Endothelial cell of umbilical vein (primary cell): ENCODE measurements at regions not wholly inside any gene's neighbourhood (a gene's known extent, or its start where the extent isn't known, plus 50 kb on each side); places are given as distances from the start of the nearest gene placed in this dataset.

Experiments
- BruUV-seq: library from RNA; stranded (reverse); fragments of 400-500 nt; replicated peaks from 2 replicates; lab custom pipeline; 2021; lab: Mats Ljungman, UMichigan
- CTCF ChIA-PET: fragments of 300-600, 350-600 bp; sonication (Branson Sonifier 250); formaldehyde crosslinking; loops from one replicate; lab custom pipeline; 2021; ENCODE audit warnings: antibody characterized with exemption, inconsistent platforms; lab: Charles Lee
- POLR2A ChIA-PET: fragments of 300-600, 350-600 bp; sonication (Branson Sonifier 250); formaldehyde crosslinking; loops from one replicate; lab custom pipeline; 2021; ENCODE audit warnings: antibody characterized with exemption, inconsistent platforms; lab: Charles Lee
- DNase-seq: peaks from one replicate; pipeline ENCODE4 v3.0.0-alpha.2; 2011; ENCODE audit warnings: low read depth, low spot score
- FAIRE-seq: peaks from 2 replicates; lab custom pipeline; 2011; peaks lifted over from hg19 to GRCh38; lab: Jason Lieb, UNC
- H2AFZ ChIP-seq: 2 replicates; pipeline ENCODE4 v1.6.0; 2012; ENCODE audit warnings: low read depth, low read length, control low read depth, inconsistent platforms
- H3K27ac ChIP-seq: 2 replicates; pipeline ENCODE4 v1.5.1; 2011; ENCODE audit warnings: low read depth, mild to moderate bottlenecking, control low read depth, low read length, moderate library complexity; ENCODE audit not compliant: insufficient read depth
- H3K27me3 ChIP-seq, 2 experiments: 2 replicates each; pipeline versions ENCODE4 v1.6.0 to v1.6.1; 2011; ENCODE audit warnings: low read length in 2 of 2, mixed read lengths in 1 of 2; ENCODE audit not compliant: control insufficient read depth in 2 of 2, insufficient read depth in 2 of 2
- H3K36me3 ChIP-seq, 2 experiments: 2 replicates in 1 of 2; 3 replicates in 1 of 2; pipeline ENCODE4 v1.5.1; 2011; ENCODE audit warnings: low read length in 2 of 2, mild to moderate bottlenecking in 1 of 2, moderate library complexity in 1 of 2; ENCODE audit not compliant: control insufficient read depth in 2 of 2, insufficient read depth in 2 of 2; ENCODE audit errors: extremely low read depth in 1 of 2
- H3K4me1 ChIP-seq: 3 replicates; pipeline ENCODE4 v1.5.1; 2011; ENCODE audit warnings: mild to moderate bottlenecking, low read length; ENCODE audit not compliant: control insufficient read depth, insufficient read depth; ENCODE audit errors: extremely low read depth
- H3K4me2 ChIP-seq: 2 replicates; pipeline ENCODE4 v1.6.1; 2011; ENCODE audit warnings: low read length, control low read depth, mixed read lengths; ENCODE audit not compliant: insufficient read depth
- H3K4me3 ChIP-seq, 3 experiments: fragments of 200-600 bp in 1 of 3; sonication (generic), shearing (Covaris generic) in 1 of 3; replicated peaks in 1 of 3; 2 replicates each; pipeline ENCODE4 v1.5.1; 2011 to 2016; ENCODE audit warnings: control low read depth in 3 of 3, low read length in 3 of 3, mild to moderate bottlenecking in 2 of 3, inconsistent platforms in 1 of 3, low read depth in 1 of 3, moderate library complexity in 1 of 3; ENCODE audit not compliant: insufficient read depth in 1 of 3
- H3K79me2 ChIP-seq: 2 replicates; pipeline ENCODE4 v1.6.0; 2012; ENCODE audit warnings: low read length, inconsistent platforms; ENCODE audit not compliant: control insufficient read depth, insufficient read depth
- H3K9ac ChIP-seq: replicated peaks from 2 replicates; pipeline ENCODE3; 2011; ENCODE audit warnings: low read length, control low read depth; ENCODE audit not compliant: insufficient read depth; ENCODE audit errors: extremely low read depth
- H3K9me1 ChIP-seq: replicated peaks from 3 replicates; pipeline ENCODE4 v1.6.0; 2011; ENCODE audit warnings: mild to moderate bottlenecking, low read length; ENCODE audit not compliant: control insufficient read depth, insufficient read depth; ENCODE audit errors: extremely low read depth
- H3K9me3 ChIP-seq: replicated peaks from 2 replicates; pipeline ENCODE4 v1.5.1; 2012; ENCODE audit warnings: low read length, inconsistent platforms; ENCODE audit not compliant: control insufficient read depth, insufficient read depth
- H4K20me1 ChIP-seq: replicated peaks from 2 replicates; pipeline ENCODE3; 2011; ENCODE audit warnings: mild to moderate bottlenecking, low read length; ENCODE audit not compliant: control insufficient read depth, insufficient read depth; ENCODE audit errors: extremely low read depth
- CTCF ChIP-seq, 2 donors: IDR thresholded peaks; 1 replicate in 1 of 2; 2 replicates in 1 of 2; pipeline ENCODE4 v1.5.1; 2011; ENCODE audit warnings: low read length in 2 of 2, mild to moderate bottlenecking in 2 of 2, moderate library complexity in 2 of 2, control low read depth in 1 of 2, inconsistent platforms in 1 of 2, low read depth in 1 of 2; ENCODE audit not compliant: insufficient read depth in 1 of 2; ENCODE audit errors: extremely low read depth in 1 of 2
- EZH2 ChIP-seq: IDR thresholded peaks from 2 replicates; pipeline ENCODE4 v1.6.1; 2012; ENCODE audit warnings: borderline replicate concordance, low read depth, mild to moderate bottlenecking, moderate library complexity, low read length, inconsistent platforms; ENCODE audit not compliant: severe bottlenecking
- FOS ChIP-seq: IDR thresholded peaks from 2 replicates; pipeline ENCODE4 v1.6.1; 2011; ENCODE audit warnings: mild to moderate bottlenecking, low read length, moderate library complexity, borderline replicate concordance; ENCODE audit not compliant: insufficient read depth
- GATA2 ChIP-seq: IDR thresholded peaks from 2 replicates; pipeline ENCODE4 v1.7.0; 2011; ENCODE audit warnings: low read depth, mild to moderate bottlenecking, moderate library complexity, mixed read lengths, low read length; ENCODE audit not compliant: insufficient read length, insufficient read depth
- MAX ChIP-seq: IDR thresholded peaks from 2 replicates; pipeline ENCODE4 v1.6.1; 2011; ENCODE audit not compliant: insufficient read depth, insufficient read length
- MYC ChIP-seq: IDR thresholded peaks from one replicate; pipeline ENCODE4 v1.6.1; 2011; ENCODE audit warnings: mild to moderate bottlenecking, low read depth, low read length
- POLR2A ChIP-seq: IDR thresholded peaks from 2 replicates; pipeline ENCODE4 v1.6.1; 2012; ENCODE audit warnings: low read depth, mild to moderate bottlenecking, control low read depth, low read length
- dilution Hi-C: fragments of 300-500 bp; cut with MboI; formaldehyde crosslinking; loops from one replicate; pipeline ENCODE4 v1.15.0; 2019; ENCODE audit warnings: low sequenced_read_pairs; ENCODE audit not compliant: extremely low pct_ligation_motif_present
- intact Hi-C: fragments of 100-400 bp; cut with micrococcal nuclease; formaldehyde crosslinking; loops from one replicate; pipeline ENCODE4 v1.10.0; 2022

- no peak overlapping the region for H2AFZ ChIP-seq
- CTCF ChIA-PET = interaction anchor here (0.9 to 15.8 kb wide), 6 partner anchors 60 to 301 kb away, joined by 3 to 714 read pairs (median 10); partner anchors contain the start of gene ALDH1A2
- H3K79me2 ChIP-seq = no peaks in the 10 kb centered on the region
- H4K20me1 ChIP-seq = no peaks in the 10 kb centered on the region
- DNase-seq = no peak
- no peak overlapping the region for H3K9ac ChIP-seq
- no peak overlapping the region for H3K27ac ChIP-seq
- dilution Hi-C loops = loop anchor here (25.0 kb wide), 1 partner anchor 200 kb away; the partner anchor contains the start of gene ALDH1A2
- intact Hi-C loops = loop anchor here (5.0 kb wide), 1 partner anchor 220 kb away; no protein-coding TSS in a partner anchor
- H3K4me2 ChIP-seq = no peak overlapping the region
- POLR2A ChIA-PET = no interaction called here
- no peak for FAIRE-seq
- no peaks in the 10 kb centered on the region for H3K9me1 ChIP-seq
- H3K4me3 ChIP-seq = no peak overlapping the region
- H3K9me3 ChIP-seq = no peaks in the 10 kb centered on the region
- peaks cover 0 to 2% of the 10 kb centered on the region in 2 experiments for H3K27me3 ChIP-seq
- BruUV-seq = no TSS peak
- H3K4me1 ChIP-seq = peaks cover 10% of the 10 kb centered on the region
- TF ChIP-seq MAX (no peak), POLR2A (no peak), GATA2 (no peak), EZH2 (no peak)
- no peaks in the 10 kb centered on the region for H3K36me3 ChIP-seq
These were observed 156.2 kb downstream of the POLR2M start for GRCh38 chr15:57862761-57863160.

- Histone ChIP-seq H3K4me1 (peaks cover 10% of the 10 kb centered on the region), H3K4me2 (no peak overlapping the region), H3K9ac (no peak overlapping the region), H3K9me1 (no peaks in the 10 kb centered on the region), H3K27ac (no peak overlapping the region), H3K4me3 (no peak overlapping the region), H4K20me1 (no peaks in the 10 kb centered on the region), H3K9me3 (no peaks in the 10 kb centered on the region), H3K79me2 (no peaks in the 10 kb centered on the region), H3K27me3 (no peaks in the 10 kb centered on the region), H3K36me3 (no peaks in the 10 kb centered on the region), H2AFZ (no peak overlapping the region)
- CTCF ChIA-PET = interaction anchor here (1.0 to 15.8 kb wide), 20 partner anchors 10 to 318 kb away, joined by 3 to 517 read pairs (median 6); partner anchors contain the start of gene ALDH1A2
- no peak for FAIRE-seq
- dilution Hi-C loops = loop anchor here (25.0 kb wide), 1 partner anchor 197 kb away; the partner anchor contains the start of gene ALDH1A2
- TF ChIP-seq MYC = no peak
- peak; percentile 35 to 44 for TF ChIP-seq CTCF (IDR thresholded peaks at IDR 0.05; ENCODE audit: extremely low read depth in 1 of 2, insufficient read depth in 1 of 2, low read depth in 1 of 2, low read length in 2 of 2)
- TF ChIP-seq FOS = no peak
- intact Hi-C loops = no loop called here
- DNase-seq = no peak
- POLR2A ChIA-PET = no interaction called here
- no TSS peak for BruUV-seq
These were observed 158.8 kb downstream of the POLR2M start for GRCh38 chr15:57865294-57865693.
